GM12872 (cell line): ENCODE measurements at regions not wholly inside any gene's neighbourhood (a gene's known extent, or its start where the extent isn't known, plus 50 kb on each side); places are given as distances from the start of the nearest gene placed in this dataset.

Experiments used
- CTCF ChIP-seq: IDR thresholded peaks from 3 replicates; pipeline ENCODE4 v1.5.1; 2011; ENCODE audit warnings: low read depth, mild to moderate bottlenecking, low read length, moderate library complexity; ENCODE audit not compliant: insufficient read depth

- no peak for TF ChIP-seq CTCF
Measured at GRCh38 chr6:119677384-119677783, 327.8 kb upstream of the MAN1A1 start.

- TF ChIP-seq CTCF: no peak
Measured at GRCh38 chr6:119676961-119677360, 327.4 kb upstream of the MAN1A1 start.

- TF ChIP-seq CTCF: no peak
Measured at GRCh38 chr6:119676230-119676629, 326.7 kb upstream of the MAN1A1 start.

GRCh38 chr6:119673741-119674140 is 324.2 kb upstream of the MAN1A1 start:
- TF ChIP-seq CTCF: no peak

- TF ChIP-seq CTCF: no peak
Measured at GRCh38 chr6:119672725-119673124, 323.2 kb upstream of the MAN1A1 start.

- TF ChIP-seq CTCF: no peak
Measured at GRCh38 chr6:119671105-119671504, 321.5 kb upstream of the MAN1A1 start.

- no peak for TF ChIP-seq CTCF
Measured at GRCh38 chr6:119669221-119669620, 319.7 kb upstream of the MAN1A1 start.

- no peak for TF ChIP-seq CTCF
Measured at GRCh38 chr6:119661628-119662027, 312.1 kb upstream of the MAN1A1 start.
